WTC11 (cell line): ENCODE measurements at regions not wholly inside any gene's neighbourhood (a gene's known extent, or its start where the extent isn't known, plus 50 kb on each side); places are given as distances from the start of the nearest gene placed in this dataset.
A peak's percentile ranks its signal among the peaks of the same experiment; 100 is the strongest.

ENCODE experiments used
- ATAC-seq: fragments of 200-7000 bp; cut with Tn5 transposase; 2 replicates; pipeline ENCODE4 v1.10.0; 2021; ENCODE audit warnings: mild to moderate bottlenecking, moderate library complexity
- CTCF ChIA-PET: fragments of 300-600 bp; sonication (Branson Sonifier 250); formaldehyde crosslinking; loops from one replicate; lab custom pipeline; 2021; ENCODE audit warnings: antibody characterized with exemption; lab: Charles Lee
- POLR2A ChIA-PET: fragments of 350-600 bp; sonication (Branson Sonifier 250); formaldehyde crosslinking; loops from one replicate; lab custom pipeline; 2021; ENCODE audit warnings: antibody characterized with exemption; lab: Charles Lee
- DNase-seq: peaks from one replicate; pipeline ENCODE4 v3.0.0; 2021; ENCODE audit warnings: low spot score
- H3K27ac Mint-ChIP-seq: 2 replicates; pipeline ENCODE4 v1.8.0; 2021; ENCODE audit warnings: mixed read lengths
- H3K27me3 Mint-ChIP-seq: 2 replicates; pipeline ENCODE4 v1.8.0; 2021; ENCODE audit warnings: low read depth, mild to moderate bottlenecking, moderate library complexity, mixed read lengths
- H3K36me3 Mint-ChIP-seq: 2 replicates; pipeline ENCODE4 v1.8.0; 2021; ENCODE audit warnings: mixed read lengths
- H3K4me1 Mint-ChIP-seq: 2 replicates; pipeline ENCODE4 v1.8.0; 2022; ENCODE audit warnings: mixed read lengths
- H3K4me3 Mint-ChIP-seq: 2 replicates; pipeline ENCODE4 v1.8.0; 2021; ENCODE audit warnings: mild to moderate bottlenecking, moderate library complexity, mixed read lengths
- H3K9me3 Mint-ChIP-seq: 2 replicates; pipeline ENCODE4 v1.8.0; 2021; ENCODE audit warnings: mixed read lengths
- AR ChIP-seq: fragments of 250-450 bp; sonication (Bioruptor Pico); IDR thresholded peaks from 2 replicates; pipeline ENCODE4 v1.9.0; 2021; ENCODE audit warnings: mild to moderate bottlenecking
- CREB1 ChIP-seq: sonication (generic); formaldehyde crosslinking; IDR thresholded peaks from 2 replicates; pipeline ENCODE4 v1.8.0; 2023; ENCODE audit warnings: mild to moderate bottlenecking, missing genetic modification reagents
- CREM ChIP-seq: sonication (generic); formaldehyde crosslinking; IDR thresholded peaks from 2 replicates; pipeline ENCODE4 v1.8.1; 2022; ENCODE audit warnings: mild to moderate bottlenecking, missing genetic modification reagents, moderate library complexity
- E2F1 ChIP-seq: sonication (generic); formaldehyde crosslinking; IDR thresholded peaks from 2 replicates; pipeline ENCODE4 v1.8.0; 2022; ENCODE audit warnings: mild to moderate bottlenecking, missing genetic modification reagents
- EMX1 ChIP-seq: fragments of 250-450 bp; sonication (Bioruptor Pico); IDR thresholded peaks from 2 replicates; pipeline ENCODE4 v1.8.0; 2021; ENCODE audit warnings: mild to moderate bottlenecking
- FOXP4 ChIP-seq: sonication (generic); formaldehyde crosslinking; IDR thresholded peaks from 2 replicates; pipeline ENCODE4 v1.8.0; 2022; ENCODE audit warnings: mild to moderate bottlenecking, missing genetic modification reagents
- GRHL2 ChIP-seq: fragments of 250-450 bp; sonication (Bioruptor Pico); IDR thresholded peaks from 2 replicates; pipeline ENCODE4 v1.8.0; 2022; ENCODE audit warnings: mild to moderate bottlenecking, moderate library complexity; ENCODE audit not compliant: insufficient replicate concordance, severe bottlenecking
- IRF2 ChIP-seq: sonication (generic); formaldehyde crosslinking; IDR thresholded peaks from 2 replicates; pipeline ENCODE4 v1.8.0; 2022; ENCODE audit warnings: low read depth, missing genetic modification reagents, borderline replicate concordance
- JUN ChIP-seq: sonication (generic); formaldehyde crosslinking; IDR thresholded peaks from 2 replicates; pipeline ENCODE4 v1.8.0; 2023; ENCODE audit warnings: mild to moderate bottlenecking, missing genetic modification reagents
- KAT7 ChIP-seq: sonication (generic); formaldehyde crosslinking; IDR thresholded peaks from 2 replicates; pipeline ENCODE4 v1.8.1; 2023; ENCODE audit warnings: missing genetic modification reagents, mild to moderate bottlenecking, borderline replicate concordance
- NR1H2 ChIP-seq: sonication (generic); formaldehyde crosslinking; IDR thresholded peaks from 2 replicates; pipeline ENCODE4 v1.9.0; 2021; ENCODE audit warnings: mild to moderate bottlenecking, moderate library complexity, missing genetic modification reagents
- PRDM15 ChIP-seq: sonication (generic); formaldehyde crosslinking; IDR thresholded peaks from 2 replicates; pipeline ENCODE4 v1.8.0; 2022; ENCODE audit warnings: missing genetic modification reagents
- RELA ChIP-seq: sonication (generic); formaldehyde crosslinking; IDR thresholded peaks from 2 replicates; pipeline ENCODE4 v1.8.1; 2022; ENCODE audit warnings: missing genetic modification reagents, mild to moderate bottlenecking, borderline replicate concordance
- SMAD4 ChIP-seq: sonication (generic); formaldehyde crosslinking; IDR thresholded peaks from 2 replicates; pipeline ENCODE4 v1.8.0; 2022; ENCODE audit warnings: mild to moderate bottlenecking, missing genetic modification reagents
- SP1 ChIP-seq: sonication (generic); formaldehyde crosslinking; conservative IDR thresholded peaks from 2 replicates; pipeline ENCODE4 v1.8.1; 2022; ENCODE audit warnings: missing genetic modification reagents
- ZBTB21 ChIP-seq: sonication (generic); formaldehyde crosslinking; IDR thresholded peaks from 2 replicates; pipeline ENCODE4 v1.8.1; 2023; ENCODE audit warnings: mild to moderate bottlenecking, missing genetic modification reagents, borderline replicate concordance
- ZNF219 ChIP-seq: sonication (generic); formaldehyde crosslinking; IDR thresholded peaks from 2 replicates; pipeline ENCODE4 v1.8.0; 2023; ENCODE audit warnings: missing genetic modification reagents, mild to moderate bottlenecking, borderline replicate concordance
- ZNF263 ChIP-seq: sonication (generic); formaldehyde crosslinking; IDR thresholded peaks from 2 replicates; pipeline ENCODE4 v1.8.1; 2022; ENCODE audit warnings: low read depth, mild to moderate bottlenecking, moderate library complexity, missing genetic modification reagents
- ZNF281 ChIP-seq: sonication (generic); formaldehyde crosslinking; IDR thresholded peaks from 2 replicates; pipeline ENCODE4 v1.8.0; 2023; ENCODE audit warnings: mild to moderate bottlenecking, missing genetic modification reagents
- ZNF317 ChIP-seq: sonication (generic); formaldehyde crosslinking; IDR thresholded peaks from 2 replicates; pipeline ENCODE4 v1.8.1; 2023; ENCODE audit warnings: low read depth, mild to moderate bottlenecking, moderate library complexity, missing genetic modification reagents, borderline replicate concordance
- ZNF423 ChIP-seq: fragments of 250-450 bp; sonication (Bioruptor Pico); IDR thresholded peaks from 2 replicates; pipeline ENCODE4 v2.1.2; 2022; ENCODE audit warnings: mild to moderate bottlenecking, moderate library complexity
- ZNF512 ChIP-seq: sonication (generic); formaldehyde crosslinking; IDR thresholded peaks from 2 replicates; pipeline ENCODE4 v1.8.1; 2022; ENCODE audit warnings: missing genetic modification reagents, borderline replicate concordance

GRCh38 chr6:62716719-62717118 lies 430.7 kb upstream of the KHDRBS2 start:
- DNase-seq = no peak
- H3K4me3 Mint-ChIP-seq = no peak overlapping the region
- H3K27ac Mint-ChIP-seq = no peak overlapping the region
- peaks cover 16% of the 10 kb centered on the region for H3K4me1 Mint-ChIP-seq
- no peaks in the 10 kb centered on the region; the same call in none of the 2 replicates for H3K36me3 Mint-ChIP-seq
- no peaks in the 10 kb centered on the region for H3K27me3 Mint-ChIP-seq
- TF ChIP-seq FOXP4 (CRISPR knock-in tag) (no peak), PRDM15 (no peak), ZNF219 (CRISPR knock-in tag) (no peak), JUN (CRISPR knock-in tag) (no peak), ZNF263 (no peak), ZNF317 (no peak), SMAD4 (CRISPR knock-in tag) (no peak), RELA (no peak), ZBTB21 (CRISPR knock-in tag) (no peak), CREB1 (CRISPR knock-in tag) (no peak), IRF2 (CRISPR knock-in tag) (no peak), ZNF512 (CRISPR knock-in tag) (no peak), EMX1 (no peak), GRHL2 (no peak)
- TF ChIP-seq, all 79 proteins: peak for 0
- H3K9me3 Mint-ChIP-seq = peaks cover 21% of the 10 kb centered on the region
- CTCF ChIA-PET = interaction anchor here (0.6 kb wide), 1 partner anchor 17 kb away, joined by 3 read pairs; no protein-coding TSS in a partner anchor
- no peak for ATAC-seq
- POLR2A ChIA-PET = no interaction called here

GRCh38 chr6:62714112-62714511 lies 428.1 kb upstream of the KHDRBS2 start:
- ATAC-seq (peak; percentile 65), DNase-seq (no peak)
- Mint-ChIP-seq H3K4me3 (no peak overlapping the region), H3K36me3 (peaks cover 8% of the 10 kb centered on the region), H3K27ac (0 out of 2 replicates have a peak overlapping the region, but pooled peaks have one; percentile 32), H3K9me3 (peaks cover 23% of the 10 kb centered on the region), H3K4me1 (peaks cover 16% of the 10 kb centered on the region), H3K27me3 (no peaks in the 10 kb centered on the region)
- ChIA-PET POLR2A (no interaction called here), CTCF (no interaction called here)
- TF ChIP-seq KAT7 (no peak), E2F1 (CRISPR knock-in tag) (no peak), ZNF281 (CRISPR knock-in tag) (no peak), RELA (no peak), ZNF317 (no peak), AR (CRISPR knock-in tag) (no peak), SP1 (CRISPR knock-in tag) (no peak), NR1H2 (CRISPR knock-in tag) (no peak), ZNF423 (CRISPR knock-in tag) (no peak), CREB1 (CRISPR knock-in tag) (no peak), CREM (CRISPR knock-in tag) (no peak)
